ENCODE measurements at regions not wholly inside any gene's neighbourhood (a gene's known extent, or its start where the extent isn't known, plus 50 kb on each side); places are given as distances from the start of the nearest gene placed in this dataset.

DNA sequence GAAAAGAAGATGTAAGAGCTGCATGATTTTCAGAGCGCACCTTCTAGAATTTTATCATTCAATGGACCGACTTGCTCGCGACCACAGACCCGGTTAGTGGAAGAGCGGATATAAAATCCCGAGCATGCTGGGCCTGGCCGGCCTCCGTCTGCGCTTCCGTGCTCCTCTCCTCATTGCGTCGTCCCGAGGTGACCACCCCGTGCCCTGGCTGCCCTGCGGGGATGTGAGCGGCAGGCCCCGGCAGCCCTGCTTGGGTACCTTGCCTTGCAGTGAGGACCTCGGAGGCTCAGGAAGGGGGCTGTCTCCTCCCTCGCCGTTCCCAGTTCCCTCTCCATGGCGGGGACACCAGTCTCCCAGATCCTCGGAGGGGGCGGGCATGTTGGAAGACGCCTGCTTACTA, 330.9 kb upstream of the SHH start:
- no peak for TF ChIP-seq CTCF (conservative IDR thresholded peaks at IDR 0.05)
- TF ChIP-seq ZFX (IDR thresholded peaks at IDR 0.05), result no peak

Data from C4-2B (cell line).